Stimulated activated memory B cell treated with anti-CD40 and anti-IgM and Interleukin-4, amounts not matched to agents 10 μg/mL and 1 μg/mL and 100 μg/mL, for 72 hours (primary cell): ENCODE measurements at regions not wholly inside any gene's neighbourhood (a gene's known extent, or its start where the extent isn't known, plus 50 kb on each side); places are given as distances from the start of the nearest gene placed in this dataset.
"Not testable (repeated sequence)": the region's sequence is repeated elsewhere in the genome, so short reads cannot be mapped to it uniquely, and the experiment has no call there.

Experiments
- ATAC-seq: fragments of 150-1000 bp; cut with Tn5 transposase; 2 replicates; pipeline ENCODE4 v1.10.0; 2021
- H3K27ac Mint-ChIP-seq: one replicate; pipeline ENCODE4 v1.8.0; 2022; ENCODE audit warnings: mild to moderate bottlenecking, mixed read lengths
- H3K27me3 Mint-ChIP-seq: one replicate; pipeline ENCODE4 v1.8.0; 2022; ENCODE audit warnings: mixed read lengths
- H3K36me3 Mint-ChIP-seq: one replicate; pipeline ENCODE4 v1.8.0; 2022; ENCODE audit warnings: mixed read lengths
- H3K4me1 Mint-ChIP-seq: one replicate; pipeline ENCODE4 v1.8.0; 2022; ENCODE audit warnings: mixed read lengths
- H3K4me3 Mint-ChIP-seq: one replicate; pipeline ENCODE4 v1.8.0; 2022; ENCODE audit warnings: mild to moderate bottlenecking, moderate library complexity, mixed read lengths
- H3K9me3 Mint-ChIP-seq: one replicate; pipeline ENCODE4 v1.8.0; 2022; ENCODE audit warnings: mixed read lengths

DNA sequence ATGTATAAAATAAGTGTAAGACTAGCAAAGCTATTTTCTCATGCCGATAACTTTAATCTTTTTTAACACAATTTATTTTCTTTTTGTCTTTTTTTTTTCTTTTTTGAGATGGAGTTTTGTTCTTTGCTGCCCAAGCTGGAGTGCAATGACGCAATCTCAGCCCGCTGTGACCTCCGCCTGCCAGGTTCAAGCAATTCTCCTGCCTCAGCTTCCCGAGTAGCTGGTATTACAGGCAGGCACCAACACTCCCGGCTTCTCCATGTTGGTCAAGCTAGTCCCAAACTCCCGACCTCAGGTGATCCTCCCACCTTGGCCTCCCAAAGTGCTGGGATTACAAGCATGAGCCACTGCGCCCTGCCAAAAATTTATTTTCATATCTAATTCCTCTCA lies 164.2 kb upstream of the SLIT2 start:
- Mint-ChIP-seq H3K27me3 (no peaks in the 10 kb centered on the region), H3K36me3 (no peaks in the 10 kb centered on the region), H3K4me3 (no peak overlapping the region), H3K9me3 (no peaks in the 10 kb centered on the region), H3K27ac (no peak overlapping the region), H3K4me1 (no peaks in the 10 kb centered on the region)
- ATAC-seq, result no peak

- H3K4me1 Mint-ChIP-seq, result no peaks in the 10 kb centered on the region
- no peaks in the 10 kb centered on the region for H3K27me3 Mint-ChIP-seq
- H3K36me3 Mint-ChIP-seq, result no peaks in the 10 kb centered on the region
- H3K9me3 Mint-ChIP-seq, result no peaks in the 10 kb centered on the region
- H3K4me3 Mint-ChIP-seq, result no peak overlapping the region
- no peak for ATAC-seq
- no peak overlapping the region for H3K27ac Mint-ChIP-seq
These were observed 164.7 kb upstream of the SLIT2 start for GRCh38 chr4:20086799-20087521.

DNA sequence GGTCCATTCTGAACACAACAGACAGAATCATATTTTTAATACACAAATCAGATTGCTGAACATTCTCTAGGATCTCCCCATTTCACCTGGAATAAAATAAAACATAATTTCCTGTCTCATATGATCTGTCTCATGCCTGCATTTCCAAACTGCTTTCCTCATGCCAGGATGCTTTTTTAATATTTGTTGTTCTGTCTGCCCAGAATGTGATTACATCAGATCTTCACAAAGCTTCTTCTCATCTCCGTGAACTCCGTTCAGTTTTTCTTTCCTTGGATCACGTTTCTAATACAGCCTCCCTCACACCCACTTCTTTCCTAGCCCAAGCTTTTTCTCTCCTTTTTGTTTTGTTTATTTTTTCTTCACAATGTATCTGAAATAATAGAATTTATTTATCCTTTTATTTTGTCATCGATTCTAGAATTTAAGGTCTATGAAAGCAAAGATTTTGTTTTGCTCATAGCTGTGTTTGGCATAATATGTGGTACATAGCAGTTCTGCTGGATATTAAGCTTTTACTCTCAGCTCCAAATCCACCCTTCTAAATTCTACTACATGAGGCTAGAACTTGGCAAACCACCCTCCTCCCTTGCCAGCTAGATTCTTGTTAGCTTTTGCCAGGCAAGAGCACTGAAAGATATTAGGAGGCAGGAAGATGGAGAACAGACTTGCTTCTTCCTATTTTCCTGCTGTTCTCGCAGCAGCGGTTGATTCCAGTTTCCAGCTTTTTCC lies 165.5 kb upstream of the SLIT2 start:
- H3K36me3 Mint-ChIP-seq, result no peaks in the 10 kb centered on the region
- ATAC-seq, result no peak
- H3K27ac Mint-ChIP-seq, result no peak overlapping the region
- no peaks in the 10 kb centered on the region for H3K9me3 Mint-ChIP-seq
- no peak overlapping the region for H3K4me3 Mint-ChIP-seq
- H3K27me3 Mint-ChIP-seq, result no peaks in the 10 kb centered on the region
- H3K4me1 Mint-ChIP-seq, result no peaks in the 10 kb centered on the region

DNA sequence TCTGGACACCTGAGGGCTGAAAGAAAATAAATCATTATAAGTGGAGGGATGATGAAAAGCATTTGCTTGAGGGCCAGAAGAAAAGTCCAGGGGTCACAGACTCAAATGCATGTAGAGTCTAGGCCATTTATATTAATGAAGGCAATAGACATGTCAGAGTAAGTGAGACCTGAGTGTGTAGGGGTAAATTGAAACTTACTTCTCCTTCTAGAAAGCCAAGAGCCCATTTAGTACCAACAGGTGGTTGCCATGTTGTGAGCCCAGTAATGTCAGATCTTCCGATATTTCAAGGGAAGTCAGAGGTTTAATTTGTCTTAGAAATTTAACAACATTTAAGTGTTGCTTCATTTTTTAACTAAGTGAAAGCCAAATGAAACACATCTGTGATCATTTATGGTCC lies 166.1 kb upstream of the SLIT2 start:
- Mint-ChIP-seq H3K36me3 (no peaks in the 10 kb centered on the region), H3K9me3 (peaks cover under 1% of the 10 kb centered on the region), H3K4me3 (no peak overlapping the region), H3K27ac (no peak overlapping the region), H3K4me1 (no peaks in the 10 kb centered on the region), H3K27me3 (no peaks in the 10 kb centered on the region)
- no peak for ATAC-seq

- Mint-ChIP-seq H3K4me1 (no peaks in the 10 kb centered on the region), H3K27me3 (no peaks in the 10 kb centered on the region), H3K36me3 (no peaks in the 10 kb centered on the region), H3K4me3 (no peak overlapping the region), H3K9me3 (peaks cover 2% of the 10 kb centered on the region), H3K27ac (no peak overlapping the region)
- no peak for ATAC-seq
These were observed 166.5 kb upstream of the SLIT2 start for GRCh38 chr4:20085156-20085555.

- no peak for ATAC-seq
These were observed 167.2 kb upstream of the SLIT2 start for GRCh38 chr4:20084488-20084887.

GRCh38 chr4:20078644-20079043 lies 173.1 kb upstream of the SLIT2 start:
- no peaks in the 10 kb centered on the region for H3K36me3 Mint-ChIP-seq
- H3K4me1 Mint-ChIP-seq, result no peaks in the 10 kb centered on the region
- H3K27ac Mint-ChIP-seq, result no peak overlapping the region
- no peak overlapping the region for H3K4me3 Mint-ChIP-seq
- peaks cover 2% of the 10 kb centered on the region for H3K9me3 Mint-ChIP-seq
- no peak for ATAC-seq
- H3K27me3 Mint-ChIP-seq, result no peaks in the 10 kb centered on the region

More at GRCh38 chr4:20084488-20084887, 167.2 kb upstream of the SLIT2 start:
- Mint-ChIP-seq H3K9me3 (peaks cover 2% of the 10 kb centered on the region), H3K27ac (no peak overlapping the region), H3K27me3 (no peaks in the 10 kb centered on the region), H3K36me3 (no peaks in the 10 kb centered on the region), H3K4me3 (no peak overlapping the region), H3K4me1 (no peaks in the 10 kb centered on the region)

DNA sequence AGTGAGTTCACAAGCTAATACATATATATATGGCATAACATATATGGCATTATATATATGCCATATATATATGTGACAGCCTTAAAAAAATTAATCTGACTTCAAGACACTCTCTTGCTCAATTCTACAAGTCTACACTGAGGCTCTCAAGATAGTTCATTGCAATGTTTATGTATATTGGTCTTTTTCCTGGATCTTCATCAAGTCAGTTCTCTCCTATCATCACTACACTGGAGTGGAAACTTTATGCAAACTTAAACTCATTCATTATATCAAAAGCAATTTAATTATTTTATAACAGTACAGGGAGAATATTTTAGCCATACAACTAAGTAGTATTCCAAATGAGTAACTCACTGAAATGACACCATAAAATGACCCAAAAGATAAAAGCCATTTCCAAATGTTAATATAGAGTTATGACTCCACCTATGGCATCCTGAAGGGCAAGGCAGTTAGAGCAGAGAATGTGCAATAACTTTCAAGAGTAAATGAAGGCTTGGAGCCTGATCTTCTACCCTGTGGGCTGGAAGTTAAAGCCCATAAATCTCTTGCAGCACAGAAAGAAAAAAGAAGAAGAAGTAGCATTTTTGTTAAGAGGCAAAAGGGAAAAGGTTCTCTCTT lies 176.3 kb upstream of the SLIT2 start:
- Mint-ChIP-seq H3K36me3 (no peaks in the 10 kb centered on the region), H3K9me3 (peaks cover 2% of the 10 kb centered on the region), H3K27me3 (no peaks in the 10 kb centered on the region), H3K27ac (no peak overlapping the region), H3K4me3 (no peak overlapping the region), H3K4me1 (no peaks in the 10 kb centered on the region)
- ATAC-seq, result no peak

DNA sequence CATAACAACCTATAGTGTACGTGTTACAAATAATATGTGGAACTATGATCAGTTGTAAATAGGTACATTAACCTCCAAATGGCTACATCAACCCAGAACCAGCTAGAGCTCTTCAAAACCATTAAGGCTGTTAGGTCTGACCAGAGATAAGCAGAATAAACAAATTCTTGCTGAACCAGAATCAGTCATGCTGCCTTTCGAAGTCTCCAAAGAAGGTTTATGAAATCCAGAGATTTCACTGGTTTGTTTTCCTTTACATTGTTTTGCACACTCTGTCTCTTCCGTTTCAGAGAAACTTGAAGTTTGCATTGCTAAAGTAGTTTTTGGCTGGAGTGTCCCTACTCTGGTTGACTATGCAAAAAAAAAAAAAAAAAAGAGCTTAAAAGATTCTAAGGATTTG lies 177.3 kb upstream of the SLIT2 start:
- H3K27ac Mint-ChIP-seq, result no peak overlapping the region
- H3K27me3 Mint-ChIP-seq, result no peaks in the 10 kb centered on the region
- peaks cover 2% of the 10 kb centered on the region for H3K9me3 Mint-ChIP-seq
- no peaks in the 10 kb centered on the region for H3K36me3 Mint-ChIP-seq
- no peak for ATAC-seq
- H3K4me3 Mint-ChIP-seq, result no peak overlapping the region
- no peaks in the 10 kb centered on the region for H3K4me1 Mint-ChIP-seq

DNA sequence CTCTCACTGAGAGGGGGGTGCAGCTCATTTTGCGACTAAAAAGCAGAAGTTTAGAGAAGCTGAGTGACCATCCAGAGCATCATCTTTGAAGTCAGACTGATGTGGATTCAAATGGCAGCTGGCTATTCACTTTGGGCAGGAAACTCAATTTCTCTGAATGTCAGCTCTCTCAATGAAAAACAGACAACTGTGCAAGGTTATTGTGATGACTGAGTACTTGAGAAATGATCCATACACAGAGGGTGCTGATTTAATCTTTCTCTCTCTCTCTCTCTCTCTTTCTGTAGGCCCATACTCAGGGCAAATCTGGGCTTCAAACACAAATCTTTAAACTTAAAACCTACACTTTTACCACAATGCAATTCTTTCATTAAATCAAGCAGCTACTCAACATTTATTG lies 185.8 kb upstream of the SLIT2 start:
- Mint-ChIP-seq H3K4me3 (no peak overlapping the region), H3K27me3 (no peaks in the 10 kb centered on the region), H3K36me3 (no peaks in the 10 kb centered on the region), H3K27ac (no peak overlapping the region), H3K9me3 (peaks cover under 1% of the 10 kb centered on the region), H3K4me1 (no peaks in the 10 kb centered on the region)
- ATAC-seq, result no peak

- not testable (repeated sequence) for H3K36me3 Mint-ChIP-seq, H3K9me3 Mint-ChIP-seq, ATAC-seq, H3K4me1 Mint-ChIP-seq, H3K4me3 Mint-ChIP-seq, H3K27ac Mint-ChIP-seq, H3K27me3 Mint-ChIP-seq
These were observed 188.8 kb upstream of the SLIT2 start for GRCh38 chr4:20062857-20063256.

DNA sequence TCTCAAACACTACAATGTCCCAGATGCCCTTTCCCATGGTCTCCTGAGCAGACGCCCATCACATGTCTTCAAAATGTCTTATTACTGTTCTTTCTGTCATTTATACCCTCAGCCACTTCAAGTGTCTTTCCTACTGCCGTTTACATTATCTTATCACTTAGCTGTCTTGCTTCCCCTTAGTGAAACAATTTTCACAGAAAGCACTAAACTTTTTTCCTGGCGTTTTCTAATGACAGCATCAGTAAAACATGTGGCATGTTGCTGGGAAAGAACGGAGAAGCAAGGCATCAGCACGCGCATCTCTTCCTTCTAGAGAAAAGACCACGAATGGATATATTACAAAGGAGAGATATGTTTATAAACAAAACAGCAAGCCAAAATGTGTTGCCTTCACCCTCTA lies 189.7 kb upstream of the SLIT2 start:
- Mint-ChIP-seq H3K9me3 (no peaks in the 10 kb centered on the region), H3K4me1 (no peaks in the 10 kb centered on the region), H3K4me3 (no peak overlapping the region), H3K27me3 (no peaks in the 10 kb centered on the region), H3K27ac (no peak overlapping the region), H3K36me3 (no peaks in the 10 kb centered on the region)
- ATAC-seq, result no peak

DNA sequence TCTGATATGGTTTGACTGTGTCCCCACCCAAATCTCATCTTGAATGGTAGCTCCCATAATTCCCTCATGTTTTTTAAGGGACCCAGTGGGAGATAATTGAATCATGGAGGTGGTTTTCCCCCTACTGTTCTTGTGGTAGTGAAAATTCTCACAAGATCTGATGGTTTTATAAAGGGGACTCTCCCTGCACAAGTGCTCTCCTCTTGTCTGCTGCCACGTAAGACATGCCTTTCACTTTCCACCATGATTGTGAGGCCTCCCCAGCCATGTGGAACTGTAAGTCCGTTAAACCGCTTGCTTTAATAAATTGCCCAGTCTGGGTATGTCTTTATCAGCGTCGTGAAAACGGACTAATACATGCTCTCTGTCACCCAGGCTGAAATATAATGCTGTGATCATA lies 200.9 kb upstream of the SLIT2 start:
- Mint-ChIP-seq H3K4me1 (no peaks in the 10 kb centered on the region), H3K27ac (no peak overlapping the region), H3K36me3 (no peaks in the 10 kb centered on the region), H3K27me3 (no peaks in the 10 kb centered on the region), H3K4me3 (no peak overlapping the region), H3K9me3 (no peaks in the 10 kb centered on the region)
- no peak for ATAC-seq

DNA sequence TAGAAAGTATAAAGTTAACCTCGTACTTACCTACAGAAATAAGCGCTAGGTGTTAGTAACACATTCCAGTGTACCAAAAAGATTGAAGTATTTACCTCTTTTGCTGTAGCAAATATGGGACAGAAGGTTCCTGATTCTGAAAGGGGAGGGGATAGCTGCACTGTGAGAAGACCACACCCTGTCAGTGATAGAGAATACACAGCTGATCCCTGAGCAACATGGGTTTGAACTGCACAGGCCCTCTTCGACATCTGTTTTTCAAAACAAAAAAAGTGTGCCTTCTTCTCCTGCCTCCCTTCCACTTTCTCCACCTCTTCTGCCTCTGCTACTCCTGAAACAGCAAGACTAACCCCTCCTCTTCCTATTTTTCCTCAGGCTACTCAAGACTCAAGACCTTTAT lies 201.8 kb upstream of the SLIT2 start:
- Mint-ChIP-seq H3K4me1 (no peaks in the 10 kb centered on the region), H3K36me3 (no peaks in the 10 kb centered on the region), H3K9me3 (no peaks in the 10 kb centered on the region), H3K27me3 (no peaks in the 10 kb centered on the region), H3K27ac (no peak overlapping the region), H3K4me3 (no peak overlapping the region)
- no peak for ATAC-seq

DNA sequence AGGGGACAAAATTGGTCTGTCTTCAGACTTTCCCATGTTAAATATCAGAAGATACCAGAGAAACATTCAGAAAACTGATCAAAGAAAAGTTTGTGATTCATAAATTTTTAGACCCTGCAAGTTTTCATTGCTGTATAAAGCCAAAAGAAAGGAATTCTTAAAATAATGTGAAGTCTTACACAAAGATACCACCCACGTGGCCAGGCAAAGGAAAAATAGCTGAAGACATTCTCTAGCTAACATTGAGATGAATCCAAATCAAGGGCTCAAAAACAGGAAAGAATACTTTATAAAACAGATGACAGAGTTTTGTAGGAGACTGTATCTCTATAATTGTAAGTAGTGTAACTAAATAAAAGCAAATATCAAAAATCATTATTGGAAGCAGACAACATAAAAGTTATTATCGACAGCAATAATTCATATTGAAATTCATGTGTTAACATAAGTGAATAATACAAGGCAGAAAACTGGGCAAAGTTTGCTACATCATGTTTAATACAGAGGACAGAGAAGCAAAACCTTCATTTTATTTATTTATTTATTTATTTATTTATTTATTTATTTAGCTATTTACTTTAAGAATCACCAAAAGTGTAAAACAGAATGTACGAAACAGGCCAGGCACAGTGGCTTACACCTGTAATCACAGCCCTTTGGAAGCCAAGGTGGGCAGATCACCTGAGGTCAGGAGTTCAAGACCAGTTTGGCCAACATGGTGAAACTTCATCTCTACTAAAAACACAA lies 204.6 kb upstream of the SLIT2 start:
- ATAC-seq, result no peak
- H3K27ac Mint-ChIP-seq, result no peak overlapping the region
- H3K9me3 Mint-ChIP-seq, result peaks cover 3% of the 10 kb centered on the region
- H3K4me3 Mint-ChIP-seq, result no peak overlapping the region
- no peaks in the 10 kb centered on the region for H3K4me1 Mint-ChIP-seq
- H3K36me3 Mint-ChIP-seq, result no peaks in the 10 kb centered on the region
- no peaks in the 10 kb centered on the region for H3K27me3 Mint-ChIP-seq
